ENCODE measurements at regions not wholly inside any gene's neighbourhood (a gene's known extent, or its start where the extent isn't known, plus 50 kb on each side); places are given as distances from the start of the nearest gene placed in this dataset.

DNA sequence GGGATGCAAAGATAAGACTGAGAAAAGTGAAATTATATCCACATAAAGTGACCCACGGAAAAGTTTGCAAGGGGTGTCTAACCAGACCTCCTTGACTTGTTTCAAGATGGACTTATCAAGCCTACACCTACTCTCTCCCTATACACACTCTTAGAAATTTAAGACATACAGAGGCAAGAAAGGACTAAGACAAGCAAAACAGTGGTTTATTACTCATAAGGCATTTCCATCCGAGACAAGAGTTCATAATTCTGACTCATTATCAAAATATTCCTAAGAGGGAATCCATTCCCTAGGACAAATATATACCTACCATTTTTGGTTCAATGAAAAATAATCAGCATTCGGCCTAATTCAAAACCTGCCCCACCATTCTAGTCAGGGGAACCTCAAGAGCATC is 232.6 kb upstream of the GPC6 start:
- ATAC-seq (no peak), DNase-seq (ENCODE audit: low spot score) (no peak), FAIRE-seq (no peak)
- TF ChIP-seq, protein P1, sequence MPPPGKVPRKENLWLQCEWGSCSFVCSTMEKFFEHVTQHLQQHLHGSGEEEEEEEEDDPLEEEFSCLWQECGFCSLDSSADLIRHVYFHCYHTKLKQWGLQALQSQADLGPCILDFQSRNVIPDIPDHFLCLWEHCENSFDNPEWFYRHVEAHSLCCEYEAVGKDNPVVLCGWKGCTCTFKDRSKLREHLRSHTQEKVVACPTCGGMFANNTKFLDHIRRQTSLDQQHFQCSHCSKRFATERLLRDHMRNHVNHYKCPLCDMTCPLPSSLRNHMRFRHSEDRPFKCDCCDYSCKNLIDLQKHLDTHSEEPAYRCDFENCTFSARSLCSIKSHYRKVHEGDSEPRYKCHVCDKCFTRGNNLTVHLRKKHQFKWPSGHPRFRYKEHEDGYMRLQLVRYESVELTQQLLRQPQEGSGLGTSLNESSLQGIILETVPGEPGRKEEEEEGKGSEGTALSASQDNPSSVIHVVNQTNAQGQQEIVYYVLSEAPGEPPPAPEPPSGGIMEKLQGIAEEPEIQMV (CRISPR knock-in tag; IDR thresholded peaks at IDR 0.05; ENCODE audit: low read depth): no peak
- no peak for TF ChIP-seq KAT2B (IDR thresholded peaks at IDR 0.05; ENCODE audit: borderline replicate concordance, low read depth, low read length)
- no peak for TF ChIP-seq MYNN (CRISPR knock-in tag; IDR thresholded peaks at IDR 0.05; ENCODE audit: low read depth)
- TF ChIP-seq ZBTB8A (CRISPR knock-in tag; IDR thresholded peaks at IDR 0.05; ENCODE audit: borderline replicate concordance, low read depth): no peak
- no peak for TF ChIP-seq FOXJ3 (CRISPR knock-in tag; IDR thresholded peaks at IDR 0.05; ENCODE audit: borderline replicate concordance)
- TF ChIP-seq ZNF251 (CRISPR knock-in tag; IDR thresholded peaks at IDR 0.05): no peak
- TF ChIP-seq NKX3-1 (CRISPR knock-in tag; IDR thresholded peaks at IDR 0.05): no peak
- no TSS peak for BruUV-seq (replicated peaks)
- ChIA-PET POLR2A (no interaction called here), CTCF (ENCODE audit: low intra/inter-chr PET ratio, low total read pairs) (no interaction called here)
- Histone ChIP-seq H3K9ac (ENCODE audit: insufficient read depth, low read depth, low read length) (no peak overlapping the region), H3K36me3 (replicated peaks in 1 of 2; ENCODE audit: control insufficient read depth in 1 of 2, insufficient read depth in 2 of 2, low read length in 2 of 2) (no peaks in the 10 kb centered on the region), H3K4me1 (ENCODE audit: insufficient read depth, low read length) (no peaks in the 10 kb centered on the region), H3K4me2 (ENCODE audit: low read depth, low read length) (no peak overlapping the region), H3K27ac (ENCODE audit: extremely low read length, insufficient read depth, low read length) (no peak overlapping the region), H3K27me3 (ENCODE audit: control insufficient read depth in 1 of 2, insufficient read depth in 2 of 2, low read length in 2 of 2) (no peaks in the 10 kb centered on the region), H3K79me2 (ENCODE audit: insufficient read depth, low read length) (no peaks in the 10 kb centered on the region), H3K9me3 (ENCODE audit: low read length) (no peaks in the 10 kb centered on the region), H4K20me1 (ENCODE audit: insufficient read depth, low read length) (no peaks in the 10 kb centered on the region), H3K4me3 (replicated peaks in 1 of 3; ENCODE audit: insufficient read depth in 1 of 3, low read depth in 2 of 3, low read length in 3 of 3) (no peak overlapping the region), H2AFZ (ENCODE audit: low read length) (no peak overlapping the region)
- WGBS (ENCODE audit: low lambda C conversion rate): 7% methylated on average over 3 of the region's 3 CpGs
- intact Hi-C loops (cut with micrococcal nuclease; ENCODE audit: unreplicated experiment): no loop called here
- in situ Hi-C loops (cut with HindIII; ENCODE audit: extremely low pct_ligation_motif_present, low pct_unique_long_range_greater_than_20kb): no loop called here

DNA sequence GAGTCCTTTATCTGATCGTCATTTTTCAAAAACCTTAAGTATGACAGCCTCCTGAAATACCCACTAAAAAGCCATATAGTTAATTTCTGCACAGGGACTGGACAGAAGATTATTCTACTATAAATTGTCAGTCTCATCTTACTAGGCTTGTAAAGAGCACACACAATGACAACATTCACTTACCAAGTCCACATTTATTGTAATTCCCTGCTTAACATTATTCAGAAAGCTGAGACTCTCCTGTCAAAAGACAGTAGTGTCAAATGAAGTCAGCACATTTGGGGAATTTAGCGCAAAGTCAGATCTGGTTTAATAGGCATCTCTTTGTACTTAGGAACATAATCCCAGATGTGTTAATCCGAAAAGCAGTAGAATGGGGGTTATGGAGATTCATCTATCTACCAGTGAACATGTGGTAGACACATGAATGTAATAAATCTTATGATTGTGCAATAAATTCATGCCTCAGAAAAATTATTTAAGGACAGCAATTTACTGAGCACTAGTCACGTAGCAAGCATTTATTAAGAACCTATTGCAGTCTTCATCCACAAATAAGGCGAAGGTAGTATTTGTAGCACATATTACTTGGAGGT is 224.6 kb upstream of the GPC6 start:
- in situ Hi-C loops (cut with HindIII; ENCODE audit: extremely low pct_ligation_motif_present, low pct_unique_long_range_greater_than_20kb): no loop called here
- no peaks in the 10 kb centered on the region for H3K9me3 ChIP-seq (ENCODE audit: low read length)
- no peak overlapping the region for H3K27ac ChIP-seq (ENCODE audit: extremely low read length, insufficient read depth, low read length)
- no peaks in the 10 kb centered on the region for H3K36me3 ChIP-seq (replicated peaks in 1 of 2; ENCODE audit: control insufficient read depth in 1 of 2, insufficient read depth in 2 of 2, low read length in 2 of 2)
- no peaks in the 10 kb centered on the region for H3K4me1 ChIP-seq (ENCODE audit: insufficient read depth, low read length)
- no TSS peak for BruUV-seq (replicated peaks)
- no peak for ATAC-seq
- intact Hi-C loops (cut with micrococcal nuclease; ENCODE audit: unreplicated experiment): no loop called here
- WGBS (ENCODE audit: low lambda C conversion rate): 27% methylated on average over 5 of the region's 5 CpGs
- H3K4me3 ChIP-seq (replicated peaks in 1 of 3; ENCODE audit: insufficient read depth in 1 of 3, low read depth in 2 of 3, low read length in 3 of 3): no peak overlapping the region
- no peak overlapping the region for H3K4me2 ChIP-seq (ENCODE audit: low read depth, low read length)
- no peak overlapping the region for H3K9ac ChIP-seq (ENCODE audit: insufficient read depth, low read depth, low read length)
- no peak for DNase-seq (ENCODE audit: low spot score)
- no peak overlapping the region for H2AFZ ChIP-seq (ENCODE audit: low read length)
- TF ChIP-seq, protein P2, sequence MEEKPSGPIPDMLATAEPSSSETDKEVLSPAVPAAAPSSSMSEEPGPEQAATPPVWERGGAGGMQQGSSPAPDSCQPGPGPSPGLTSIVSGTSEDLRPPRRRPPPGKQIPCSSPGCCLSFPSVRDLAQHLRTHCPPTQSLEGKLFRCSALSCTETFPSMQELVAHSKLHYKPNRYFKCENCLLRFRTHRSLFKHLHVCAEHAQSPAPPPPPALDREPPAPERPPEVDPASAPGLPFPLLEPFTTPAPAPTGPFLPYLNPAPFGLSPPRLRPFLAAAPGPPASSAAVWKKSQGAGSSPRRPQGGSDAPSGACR (CRISPR knock-in tag; IDR thresholded peaks at IDR 0.05): no peak
- peak; percentile 76 for TF ChIP-seq CEBPB (IDR thresholded peaks at IDR 0.05; ENCODE audit: borderline replicate concordance, low read depth, low read length)
- ChIA-PET POLR2A (no interaction called here), CTCF (ENCODE audit: low intra/inter-chr PET ratio, low total read pairs) (no interaction called here)
- FAIRE-seq: no peak
- H3K79me2 ChIP-seq (ENCODE audit: insufficient read depth, low read length): no peaks in the 10 kb centered on the region
- H3K27me3 ChIP-seq (ENCODE audit: control insufficient read depth in 1 of 2, insufficient read depth in 2 of 2, low read length in 2 of 2): no peaks in the 10 kb centered on the region
- H4K20me1 ChIP-seq (ENCODE audit: insufficient read depth, low read length): no peaks in the 10 kb centered on the region

Data from HepG2 (cell line).